PC-3 (cell line): ENCODE measurements at regions not wholly inside any gene's neighbourhood (a gene's known extent, or its start where the extent isn't known, plus 50 kb on each side); places are given as distances from the start of the nearest gene placed in this dataset.

ENCODE experiments used
- ATAC-seq: fragments of 200-7000 bp; cut with Tn5 transposase; 2 replicates; pipeline ENCODE4 v1.9.1; 2020; ENCODE audit warnings: mild to moderate bottlenecking, moderate library complexity
- BruUV-seq: library from RNA; stranded (reverse); fragments of 400-500 nt; replicated peaks from 2 replicates; lab custom pipeline; 2021; lab: Mats Ljungman, UMichigan
- CTCF ChIA-PET: fragments of 300-600 bp; sonication (Branson Sonifier 250); formaldehyde crosslinking; loops from one replicate; lab custom pipeline; 2022; ENCODE audit warnings: antibody characterized with exemption; lab: Charles Lee
- POLR2A ChIA-PET: fragments of 300-600 bp; sonication (Branson Sonifier 250); formaldehyde crosslinking; loops from one replicate; lab custom pipeline; 2022; ENCODE audit warnings: antibody characterized with exemption; ENCODE audit not compliant: unreplicated experiment; lab: Charles Lee
- DNase-seq: peaks from one replicate; pipeline ENCODE4 v3.0.0-alpha.2; 2015
- H2AFZ ChIP-seq: fragments of 300-600 bp; sonication (generic); 2 replicates; pipeline ENCODE4 v1.6.0; 2016; ENCODE audit warnings: antibody characterized with exemption, low read length
- H3F3A ChIP-seq: fragments of 300-600 bp; sonication (generic); one replicate; pipeline ENCODE4 v1.6.0; 2017; ENCODE audit warnings: antibody characterized with exemption, low read length, control low read depth, mild to moderate bottlenecking; ENCODE audit not compliant: unreplicated experiment
- H3K27ac ChIP-seq: fragments of 300-600 bp; sonication (generic); 2 replicates; pipeline ENCODE4 v1.5.1; 2016; ENCODE audit warnings: mild to moderate bottlenecking, low read length
- H3K27me3 ChIP-seq: fragments of 300-600 bp; sonication (generic); 2 replicates; pipeline ENCODE4 v1.6.1; 2016; ENCODE audit warnings: low read length, mixed read lengths
- H3K36me3 ChIP-seq: fragments of 300-600 bp; sonication (generic); 2 replicates; pipeline ENCODE4 v1.6.1; 2016; ENCODE audit warnings: low read depth, mixed run types, low read length, mixed read lengths
- H3K4me1 ChIP-seq: fragments of 300-600 bp; sonication (generic); 2 replicates; pipeline ENCODE4 v1.5.1; 2016; ENCODE audit warnings: low read length; ENCODE audit not compliant: insufficient read depth
- H3K4me2 ChIP-seq: fragments of 300-600 bp; sonication (generic); 2 replicates; pipeline ENCODE4 v1.6.0; 2016; ENCODE audit warnings: low read length
- H3K4me3 ChIP-seq: fragments of 300-600 bp; sonication (generic); 2 replicates; pipeline ENCODE4 v1.5.1; 2016; ENCODE audit warnings: mild to moderate bottlenecking, low read length, mixed read lengths
- H3K79me2 ChIP-seq: fragments of 300-600 bp; sonication (generic); 2 replicates; pipeline ENCODE4 v1.6.1; 2017; ENCODE audit warnings: low read length, mixed read lengths
- H3K9ac ChIP-seq: fragments of 300-600 bp; sonication (generic); 2 replicates; pipeline ENCODE4 v1.6.0; 2016; ENCODE audit warnings: mild to moderate bottlenecking, low read length
- H3K9me2 ChIP-seq: fragments of 300-600 bp; sonication (generic); replicated peaks from 2 replicates; pipeline ENCODE4 v1.6.1; 2016; ENCODE audit warnings: mixed run types, low read length, mixed read lengths
- H3K9me3 ChIP-seq: fragments of 300-600 bp; sonication (generic); 2 replicates; pipeline ENCODE4 v1.6.1; 2016; ENCODE audit warnings: low read length, mixed read lengths
- H4K20me1 ChIP-seq: fragments of 300-600 bp; sonication (generic); 2 replicates; pipeline ENCODE4 v1.6.1; 2016; ENCODE audit warnings: low read length, mixed read lengths
- CTCF ChIP-seq: fragments of 300-600 bp; sonication (generic); conservative IDR thresholded peaks from 2 replicates; pipeline ENCODE4 v1.5.1; 2017; ENCODE audit warnings: antibody characterized with exemption, low read depth, mild to moderate bottlenecking, low read length
- EZH2 ChIP-seq: fragments of 300-600 bp; sonication (generic); IDR thresholded peaks from one replicate; pipeline ENCODE4 v1.6.1; 2017; ENCODE audit warnings: antibody characterized with exemption, mild to moderate bottlenecking, low read length; ENCODE audit not compliant: unreplicated experiment
- EZH2phosphoT487 ChIP-seq: fragments of 300-600 bp; sonication (generic); IDR thresholded peaks from 2 replicates; pipeline ENCODE4 v1.6.1; 2018; ENCODE audit warnings: mild to moderate bottlenecking, antibody characterized with exemption, low read length, borderline replicate concordance
- intact Hi-C: fragments of 100-400 bp; cut with micrococcal nuclease; formaldehyde crosslinking; loops from 2 replicates; pipeline ENCODE4 v1.9.0; 2023

GRCh38 chr16:85508993-85509392, 104.1 kb upstream of the GSE1 start:
- ChIA-PET CTCF (no interaction called here), POLR2A (no interaction called here)
- intact Hi-C loops = no loop called here
- TF ChIP-seq EZH2phosphoT487 = no peak
- TF ChIP-seq CTCF = no peak
- no peak for TF ChIP-seq EZH2
- Histone ChIP-seq H3K36me3 (no peaks in the 10 kb centered on the region), H3K4me1 (peaks cover 2% of the 10 kb centered on the region), H3K79me2 (no peaks in the 10 kb centered on the region), H3K9me3 (no peaks in the 10 kb centered on the region), H3F3A (no peaks in the 10 kb centered on the region), H3K4me2 (no peak overlapping the region), H4K20me1 (no peaks in the 10 kb centered on the region), H2AFZ (no peak overlapping the region), H3K9ac (no peak overlapping the region), H3K27me3 (no peaks in the 10 kb centered on the region), H3K4me3 (no peak overlapping the region), H3K9me2 (no peaks in the 10 kb centered on the region), H3K27ac (no peak overlapping the region)
- ATAC-seq = no peak
- DNase-seq = no peak
- BruUV-seq = no TSS peak

DNA sequence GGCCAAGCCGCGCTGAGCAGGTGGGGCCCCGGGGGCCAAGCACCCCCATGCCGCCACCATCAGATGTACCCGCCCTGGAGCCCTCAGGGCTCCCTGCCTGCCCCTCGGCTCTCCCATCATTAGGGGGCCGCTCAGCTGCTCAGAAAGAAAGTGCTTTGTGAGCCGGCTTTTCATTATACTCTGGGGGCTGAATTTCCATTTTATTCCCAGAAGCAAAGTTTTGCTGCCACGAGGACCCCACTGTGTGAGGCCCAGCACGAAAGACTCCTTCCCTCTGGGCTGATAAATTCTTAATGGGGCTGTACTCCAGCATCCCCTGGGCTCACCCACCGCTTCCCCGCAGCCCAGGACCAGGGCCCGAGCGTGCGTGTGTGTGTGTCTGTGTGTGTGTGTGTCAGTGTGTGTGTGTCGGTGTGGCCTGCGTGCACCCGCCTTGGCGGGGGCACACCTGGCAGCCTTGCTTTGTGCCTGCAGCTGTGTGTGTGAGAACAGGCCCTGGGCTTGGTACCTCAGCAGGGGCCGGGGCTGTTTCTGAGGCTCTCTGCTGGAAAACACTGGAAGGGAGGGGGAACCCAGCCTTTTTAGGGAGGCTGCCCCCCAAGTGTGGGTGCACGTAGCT, 103.0 kb upstream of the GSE1 start:
- no peaks in the 10 kb centered on the region for H3K9me3 ChIP-seq
- no TSS peak for BruUV-seq
- no peak for ATAC-seq

More for the DNA sequence above, 103.0 kb upstream of the GSE1 start:
- H3F3A ChIP-seq = no peaks in the 10 kb centered on the region
- CTCF ChIA-PET = no interaction called here
- peaks cover 14% of the 10 kb centered on the region for H3K4me1 ChIP-seq
- POLR2A ChIA-PET = no interaction called here
- no peak overlapping the region for H3K4me3 ChIP-seq
- H3K9ac ChIP-seq = no peak overlapping the region
- H3K9me2 ChIP-seq = no peaks in the 10 kb centered on the region
- no peaks in the 10 kb centered on the region for H3K79me2 ChIP-seq
- DNase-seq = no peak
- TF ChIP-seq CTCF (no peak), EZH2phosphoT487 (no peak), EZH2 (no peak)
- no peak overlapping the region for H3K27ac ChIP-seq
- H3K27me3 ChIP-seq = no peaks in the 10 kb centered on the region
- intact Hi-C loops = no loop called here
- no peaks in the 10 kb centered on the region for H3K36me3 ChIP-seq
- H2AFZ ChIP-seq = no peak overlapping the region
- H3K4me2 ChIP-seq = no peak overlapping the region
- no peaks in the 10 kb centered on the region for H4K20me1 ChIP-seq
